HepG2 (cell line): ENCODE measurements at regions not wholly inside any gene's neighbourhood (a gene's known extent, or its start where the extent isn't known, plus 50 kb on each side); places are given as distances from the start of the nearest gene placed in this dataset.
A peak's percentile ranks its signal among the peaks of the same experiment; 100 is the strongest.

ENCODE experiments used
- ATAC-seq: fragments of 200-7000 bp; cut with Tn5 transposase; 3 replicates; pipeline ENCODE4 v1.9.1; 2020; ENCODE audit warnings: mild to moderate bottlenecking, moderate library complexity
- BruUV-seq: library from RNA; stranded (reverse); fragments of 400-500 nt; replicated peaks from 2 replicates; lab custom pipeline; 2021; lab: Mats Ljungman, UMichigan
- CTCF ChIA-PET: fragments of 300-600 bp; formaldehyde crosslinking; extraction: SDS; loops from one replicate; lab custom pipeline; 2021; ENCODE audit warnings: low total read pairs, inconsistent platforms, low intra/inter-chr PET ratio; lab: Yijun Ruan, JAX
- POLR2A ChIA-PET: fragments of 350-600 bp; sonication (Branson Sonifier 250); formaldehyde crosslinking; loops from one replicate; lab custom pipeline; 2020; ENCODE audit warnings: antibody characterized with exemption, inconsistent platforms; lab: Yijun Ruan, JAX
- DNase-seq: peaks from one replicate; pipeline ENCODE4 v3.0.0-alpha.2; 2015; ENCODE audit warnings: low spot score
- FAIRE-seq: peaks from 3 replicates; lab custom pipeline; 2011; peaks lifted over from hg19 to GRCh38; lab: Jason Lieb, UNC
- H2AFZ ChIP-seq: one replicate; pipeline ENCODE4 v1.6.1; 2011; ENCODE audit warnings: low read length, inconsistent platforms
- H3K27ac ChIP-seq: fragments of 300-600 bp; 3 replicates; pipeline ENCODE4 v1.8.0; 2011; ENCODE audit warnings: mixed run types, mild to moderate bottlenecking, mixed read lengths, low read length, inconsistent platforms; ENCODE audit not compliant: insufficient read depth; ENCODE audit errors: extremely low read length
- H3K27me3 ChIP-seq, 2 experiments: fragments of 200-600 bp in 1 of 2; 2 replicates in 1 of 2; 3 replicates in 1 of 2; pipeline versions ENCODE4 v1.6.0 to v1.8.0; 2011; ENCODE audit warnings: low read length in 2 of 2, mild to moderate bottlenecking in 2 of 2, moderate library complexity in 2 of 2, inconsistent platforms in 1 of 2; ENCODE audit not compliant: insufficient read depth in 2 of 2, control insufficient read depth in 1 of 2
- H3K36me3 ChIP-seq, 2 experiments: fragments of 200-600 bp in 1 of 2; replicated peaks in 1 of 2; 2 replicates in 1 of 2; 3 replicates in 1 of 2; pipeline versions ENCODE4 v1.5.1 to v1.8.0; 2011; ENCODE audit warnings: low read length in 2 of 2, inconsistent platforms in 1 of 2; ENCODE audit not compliant: insufficient read depth in 2 of 2, control insufficient read depth in 1 of 2
- H3K4me1 ChIP-seq: 2 replicates; pipeline ENCODE4 v1.5.1; 2012; ENCODE audit warnings: low read length, inconsistent platforms; ENCODE audit not compliant: insufficient read depth
- H3K4me2 ChIP-seq: 2 replicates; pipeline ENCODE4 v1.6.0; 2011; ENCODE audit warnings: low read depth, low read length, inconsistent platforms
- H3K4me3 ChIP-seq, 3 experiments: fragments of 200-600 bp in 1 of 3; sonication (generic), shearing (Covaris generic) in 1 of 3; replicated peaks in 1 of 3; 2 replicates each; pipeline ENCODE4 v1.5.1; 2011 to 2016; ENCODE audit warnings: low read length in 3 of 3, inconsistent platforms in 2 of 3, low read depth in 2 of 3, mild to moderate bottlenecking in 2 of 3, control low read depth in 1 of 3, mixed read lengths in 1 of 3; ENCODE audit not compliant: insufficient read depth in 1 of 3
- H3K79me2 ChIP-seq: one replicate; pipeline ENCODE4 v1.6.1; 2011; ENCODE audit warnings: low read length, inconsistent platforms; ENCODE audit not compliant: insufficient read depth
- H3K9ac ChIP-seq: 2 replicates; pipeline ENCODE4 v1.6.0; 2011; ENCODE audit warnings: mild to moderate bottlenecking, low read depth, low read length, inconsistent platforms; ENCODE audit not compliant: insufficient read depth
- H3K9me3 ChIP-seq: 2 replicates; pipeline ENCODE4 v1.5.1; 2012; ENCODE audit warnings: mild to moderate bottlenecking, low read length
- H4K20me1 ChIP-seq: 2 replicates; pipeline ENCODE4 v1.6.0; 2011; ENCODE audit warnings: inconsistent platforms, mild to moderate bottlenecking, low read length, moderate library complexity; ENCODE audit not compliant: insufficient read depth
- BCL6 ChIP-seq: IDR thresholded peaks from 2 replicates; pipeline ENCODE4 v1.6.1; 2016; ENCODE audit warnings: missing genetic modification reagents, missing compliant biosample characterization
- EEA1 ChIP-seq: sonication (generic); formaldehyde crosslinking; IDR thresholded peaks from 2 replicates; pipeline ENCODE4 v1.5.1; 2020; ENCODE audit warnings: mild to moderate bottlenecking, missing genetic modification reagents, borderline replicate concordance
- GATAD2A ChIP-seq: IDR thresholded peaks from 2 replicates; pipeline ENCODE4 v1.6.1; 2016
- GTF3A ChIP-seq: sonication (generic); formaldehyde crosslinking; conservative IDR thresholded peaks from 2 replicates; pipeline ENCODE4 v1.4.0; 2020; ENCODE audit warnings: mild to moderate bottlenecking, missing genetic modification reagents
- HES4 ChIP-seq: sonication (generic); formaldehyde crosslinking; IDR thresholded peaks from 2 replicates; pipeline ENCODE4 v1.9.0; 2021; ENCODE audit warnings: mild to moderate bottlenecking, missing genetic modification reagents, borderline replicate concordance
- HOXA5 ChIP-seq: sonication (generic); formaldehyde crosslinking; IDR thresholded peaks from 2 replicates; pipeline ENCODE4 v1.4.0; 2020; ENCODE audit warnings: missing genetic modification reagents
- JUN ChIP-seq: sonication (generic); formaldehyde crosslinking; IDR thresholded peaks from 2 replicates; pipeline ENCODE4 v1.4.0; 2020; ENCODE audit warnings: mild to moderate bottlenecking, missing genetic modification reagents
- PRMT3 ChIP-seq: sonication (generic); formaldehyde crosslinking; IDR thresholded peaks from 2 replicates; pipeline ENCODE4 v1.8.1; 2022; ENCODE audit warnings: low read depth, mild to moderate bottlenecking, moderate library complexity, missing genetic modification reagents, borderline replicate concordance
- RAD21 ChIP-seq: fragments of 450-650 bp; formaldehyde crosslinking; IDR thresholded peaks from 2 replicates; pipeline ENCODE4 v1.5.0; 2020; ENCODE audit warnings: mild to moderate bottlenecking
- RARA ChIP-seq: IDR thresholded peaks from 2 replicates; pipeline ENCODE4 v1.6.1; 2016; ENCODE audit warnings: missing genetic modification reagents, missing compliant biosample characterization
- RFX5 ChIP-seq: IDR thresholded peaks from 2 replicates; pipeline ENCODE4 v1.6.1; 2011; ENCODE audit warnings: low read depth, low read length, improper control_type of control experiment
- STAG1 ChIP-seq: sonication (generic); formaldehyde crosslinking; IDR thresholded peaks from 2 replicates; pipeline ENCODE4 v1.4.0; 2020; ENCODE audit warnings: missing genetic modification reagents
- TEAD3 ChIP-seq: optimal IDR thresholded peaks from 2 replicates; pipeline ENCODE3; 2016; ENCODE audit warnings: borderline replicate concordance
- ZNF570 ChIP-seq: sonication (generic); formaldehyde crosslinking; IDR thresholded peaks from 2 replicates; pipeline ENCODE4 v1.4.0; 2020; ENCODE audit warnings: mild to moderate bottlenecking, missing genetic modification reagents, borderline replicate concordance
- ZNF761 ChIP-seq: sonication (generic); formaldehyde crosslinking; conservative IDR thresholded peaks from 2 replicates; pipeline ENCODE4 v1.4.0; 2020; ENCODE audit warnings: mild to moderate bottlenecking, missing genetic modification reagents
- ZNF841 ChIP-seq: sonication (generic); formaldehyde crosslinking; IDR thresholded peaks from 2 replicates; pipeline ENCODE4 v1.8.1; 2023; ENCODE audit warnings: missing genetic modification reagents, borderline replicate concordance
- WGBS: methylation state at CpG from one replicate; pipeline ENCODE4 v1.1.6; 2017; ENCODE audit warnings: low lambda C conversion rate; 5-methylcytosine and 5-hydroxymethylcytosine counted together
- in situ Hi-C: cut with HindIII; loops from 2 replicates; pipeline ENCODE4 v1.10.0; 2017; ENCODE audit warnings: low pct_unique_long_range_greater_than_20kb; ENCODE audit not compliant: extremely low pct_ligation_motif_present
- intact Hi-C: fragments of 100-400 bp; cut with micrococcal nuclease; formaldehyde crosslinking; loops from one replicate; pipeline ENCODE4 v1.10.0; 2022; ENCODE audit not compliant: unreplicated experiment
- TF ChIP-seq, protein P1 (sequence below): IDR thresholded peaks from 2 replicates; pipeline ENCODE4 v1.6.1; 2016; ENCODE audit warnings: low read depth, borderline replicate concordance
- TF ChIP-seq, protein P2 (sequence below): IDR thresholded peaks from 2 replicates; pipeline ENCODE4 v1.4.0; 2020; ENCODE audit warnings: mild to moderate bottlenecking, missing genetic modification reagents
- TF ChIP-seq, protein P3 (sequence below): IDR thresholded peaks from 2 replicates; pipeline ENCODE4 v1.6.1; 2016; ENCODE audit warnings: missing genetic modification reagents, missing compliant biosample characterization
- TF ChIP-seq, protein P4 (sequence below): sonication (generic); formaldehyde crosslinking; IDR thresholded peaks from 2 replicates; pipeline ENCODE4 v1.5.0; 2020; ENCODE audit warnings: missing genetic modification reagents, mild to moderate bottlenecking, borderline replicate concordance

- peak; percentile 78 for DNase-seq
- TF ChIP-seq, protein P1, sequence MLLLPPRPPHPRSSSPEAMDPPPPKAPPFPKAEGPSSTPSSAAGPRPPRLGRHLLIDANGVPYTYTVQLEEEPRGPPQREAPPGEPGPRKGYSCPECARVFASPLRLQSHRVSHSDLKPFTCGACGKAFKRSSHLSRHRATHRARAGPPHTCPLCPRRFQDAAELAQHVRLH: 0 out of 2 replicates have a peak, but pooled peaks have one; percentile 25
- TF ChIP-seq, protein P2, sequence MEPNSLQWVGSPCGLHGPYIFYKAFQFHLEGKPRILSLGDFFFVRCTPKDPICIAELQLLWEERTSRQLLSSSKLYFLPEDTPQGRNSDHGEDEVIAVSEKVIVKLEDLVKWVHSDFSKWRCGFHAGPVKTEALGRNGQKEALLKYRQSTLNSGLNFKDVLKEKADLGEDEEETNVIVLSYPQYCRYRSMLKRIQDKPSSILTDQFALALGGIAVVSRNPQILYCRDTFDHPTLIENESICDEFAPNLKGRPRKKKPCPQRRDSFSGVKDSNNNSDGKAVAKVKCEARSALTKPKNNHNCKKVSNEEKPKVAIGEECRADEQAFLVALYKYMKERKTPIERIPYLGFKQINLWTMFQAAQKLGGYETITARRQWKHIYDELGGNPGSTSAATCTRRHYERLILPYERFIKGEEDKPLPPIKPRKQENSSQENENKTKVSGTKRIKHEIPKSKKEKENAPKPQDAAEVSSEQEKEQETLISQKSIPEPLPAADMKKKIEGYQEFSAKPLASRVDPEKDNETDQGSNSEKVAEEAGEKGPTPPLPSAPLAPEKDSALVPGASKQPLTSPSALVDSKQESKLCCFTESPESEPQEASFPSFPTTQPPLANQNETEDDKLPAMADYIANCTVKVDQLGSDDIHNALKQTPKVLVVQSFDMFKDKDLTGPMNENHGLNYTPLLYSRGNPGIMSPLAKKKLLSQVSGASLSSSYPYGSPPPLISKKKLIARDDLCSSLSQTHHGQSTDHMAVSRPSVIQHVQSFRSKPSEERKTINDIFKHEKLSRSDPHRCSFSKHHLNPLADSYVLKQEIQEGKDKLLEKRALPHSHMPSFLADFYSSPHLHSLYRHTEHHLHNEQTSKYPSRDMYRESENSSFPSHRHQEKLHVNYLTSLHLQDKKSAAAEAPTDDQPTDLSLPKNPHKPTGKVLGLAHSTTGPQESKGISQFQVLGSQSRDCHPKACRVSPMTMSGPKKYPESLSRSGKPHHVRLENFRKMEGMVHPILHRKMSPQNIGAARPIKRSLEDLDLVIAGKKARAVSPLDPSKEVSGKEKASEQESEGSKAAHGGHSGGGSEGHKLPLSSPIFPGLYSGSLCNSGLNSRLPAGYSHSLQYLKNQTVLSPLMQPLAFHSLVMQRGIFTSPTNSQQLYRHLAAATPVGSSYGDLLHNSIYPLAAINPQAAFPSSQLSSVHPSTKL: peak; percentile 50
- TF ChIP-seq GTF3A (CRISPR knock-in tag) (no peak), EEA1 (CRISPR knock-in tag) (no peak), STAG1 (peak; percentile 75), RFX5 (no peak), TEAD3 (CRISPR knock-in tag) (peak; percentile 25), GATAD2A (CRISPR knock-in tag) (peak; percentile 14; the same call in 1 of the 2 replicates), BCL6 (CRISPR knock-in tag) (peak; percentile 42; the same call in 1 of the 2 replicates), RARA (peak; percentile 65; the same call in 1 of the 2 replicates), HOXA5 (peak; percentile 46; the same call in 1 of the 2 replicates), ZNF841 (CRISPR knock-in tag) (no peak), JUN (no peak), ZNF570 (CRISPR knock-in tag) (no peak), RAD21 (CRISPR knock-in tag) (peak; percentile 59; the same call in 1 of the 2 replicates), ZNF761 (CRISPR knock-in tag) (no peak), HES4 (no peak), PRMT3 (no peak)
- TF ChIP-seq, protein P3, sequence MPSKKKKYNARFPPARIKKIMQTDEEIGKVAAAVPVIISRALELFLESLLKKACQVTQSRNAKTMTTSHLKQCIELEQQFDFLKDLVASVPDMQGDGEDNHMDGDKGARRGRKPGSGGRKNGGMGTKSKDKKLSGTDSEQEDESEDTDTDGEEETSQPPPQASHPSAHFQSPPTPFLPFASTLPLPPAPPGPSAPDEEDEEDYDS (CRISPR knock-in tag): no peak
- TF ChIP-seq, protein P4, sequence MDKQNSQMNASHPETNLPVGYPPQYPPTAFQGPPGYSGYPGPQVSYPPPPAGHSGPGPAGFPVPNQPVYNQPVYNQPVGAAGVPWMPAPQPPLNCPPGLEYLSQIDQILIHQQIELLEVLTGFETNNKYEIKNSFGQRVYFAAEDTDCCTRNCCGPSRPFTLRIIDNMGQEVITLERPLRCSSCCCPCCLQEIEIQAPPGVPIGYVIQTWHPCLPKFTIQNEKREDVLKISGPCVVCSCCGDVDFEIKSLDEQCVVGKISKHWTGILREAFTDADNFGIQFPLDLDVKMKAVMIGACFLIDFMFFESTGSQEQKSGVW (CRISPR knock-in tag): no peak
These were observed 57.9 kb downstream of the RPL22L1 start for GRCh38 chr3:170811928-170812591.

More at GRCh38 chr3:170811928-170812591, 57.9 kb downstream of the RPL22L1 start:
- H3K9me3 ChIP-seq: no peaks in the 10 kb centered on the region
- FAIRE-seq: peak; percentile 89
- H3K4me2 ChIP-seq: no peak overlapping the region
- in situ Hi-C loops (loop anchor here (10.0 to 25.0 kb wide), 2 partner anchors 387 to 500 kb away; no protein-coding TSS in a partner anchor), intact Hi-C loops (loop anchor here (1.0 to 5.0 kb wide), 2 partner anchors 120 to 398 kb away; no protein-coding TSS in a partner anchor)
- no peaks in the 10 kb centered on the region; the same call in 1 of the 2 replicates for H4K20me1 ChIP-seq
- ChIA-PET CTCF (interaction anchor here (1.6 kb wide), 1 partner anchor 398 kb away, joined by 14 read pairs; no protein-coding TSS in a partner anchor), POLR2A (interaction anchor here (1.2 kb wide), 1 partner anchor 58 kb away, joined by 3 read pairs; the partner anchor contains the start of gene RPL22L1)
- no peaks in the 10 kb centered on the region for H3K36me3 ChIP-seq
- ATAC-seq: peak; percentile 85
- no TSS peak for BruUV-seq
- H3K4me1 ChIP-seq: peaks cover 6% of the 10 kb centered on the region; the same call in 1 of the 2 replicates
- no peak overlapping the region for H3K4me3 ChIP-seq
- H3K27ac ChIP-seq: no peak overlapping the region
- H3K9ac ChIP-seq: no peak overlapping the region
- no peaks in the 10 kb centered on the region for H3K79me2 ChIP-seq
- WGBS: 21% methylated on average over 8 of the region's 8 CpGs
- H3K27me3 ChIP-seq: peaks cover 0 to 26% of the 10 kb centered on the region in 2 experiments; a peak in 1 of 5 replicates
- H2AFZ ChIP-seq: no peak overlapping the region
